ENCODE measurements at regions not wholly inside any gene's neighbourhood (a gene's known extent, or its start where the extent isn't known, plus 50 kb on each side); places are given as distances from the start of the nearest gene placed in this dataset.

- DNase-seq, result no peak
- WGBS, 4 donors, result 50 to 60% (median 57%) methylated on average over 1 of the region's 1 CpG
- Histone ChIP-seq H3K9me3 (replicated peaks in 1 of 3) (no peaks in the 10 kb centered on the region), H3K36me3 (replicated peaks in 1 of 2) (no peaks in the 10 kb centered on the region), H3K4me3 (no peak overlapping the region), H3K27ac (no peak overlapping the region), H3K4me1 (replicated peaks in 1 of 2) (no peaks in the 10 kb centered on the region), H3K27me3 (no peaks in the 10 kb centered on the region)
- no peak for TF ChIP-seq POLR2A (IDR thresholded peaks at IDR 0.05)
- intact Hi-C loops (cut with DNase I), result no loop called here
Observed at GRCh38 chr5:123294544-123294943, 128.7 kb downstream of the CEP120 start.

- no peak for DNase-seq
- Histone ChIP-seq H3K27me3 (no peaks in the 10 kb centered on the region), H3K4me1 (replicated peaks in 1 of 2) (no peaks in the 10 kb centered on the region), H3K27ac (no peak overlapping the region), H3K9me3 (replicated peaks in 1 of 3) (no peaks in the 10 kb centered on the region), H3K4me3 (no peak overlapping the region), H3K36me3 (replicated peaks in 1 of 2) (no peaks in the 10 kb centered on the region)
- intact Hi-C loops (cut with DNase I), result no loop called here
- TF ChIP-seq CTCF (IDR thresholded peaks at IDR 0.05) (no peak), POLR2A (IDR thresholded peaks at IDR 0.05) (no peak)
Observed at GRCh38 chr5:123289210-123289609, 134.0 kb downstream of the CEP120 start.

- Histone ChIP-seq H3K27ac (no peak overlapping the region), H3K36me3 (replicated peaks in 1 of 2) (no peaks in the 10 kb centered on the region), H3K27me3 (no peaks in the 10 kb centered on the region), H3K9me3 (replicated peaks in 1 of 3) (no peaks in the 10 kb centered on the region), H3K4me3 (no peak overlapping the region), H3K4me1 (replicated peaks in 1 of 2) (no peaks in the 10 kb centered on the region)
- TF ChIP-seq CTCF (IDR thresholded peaks at IDR 0.05), result no peak
- no peak for TF ChIP-seq POLR2A (IDR thresholded peaks at IDR 0.05)
- no peak for DNase-seq
- intact Hi-C loops (cut with DNase I), result no loop called here
Observed at GRCh38 chr5:123287881-123288280, 135.3 kb downstream of the CEP120 start.

GRCh38 chr5:123286891-123287290 is 136.3 kb downstream of the CEP120 start:
- DNase-seq, result no peak
- WGBS, 4 donors, result 73 to 80% (median 77%) methylated on average over 2 of the region's 2 CpGs
- Histone ChIP-seq H3K9me3 (replicated peaks in 1 of 3) (no peaks in the 10 kb centered on the region), H3K27ac (no peak overlapping the region), H3K4me1 (replicated peaks in 1 of 2) (no peaks in the 10 kb centered on the region), H3K4me3 (no peak overlapping the region), H3K27me3 (no peaks in the 10 kb centered on the region), H3K36me3 (replicated peaks in 1 of 2) (no peaks in the 10 kb centered on the region)
- intact Hi-C loops (cut with DNase I), result no loop called here
- TF ChIP-seq CTCF (IDR thresholded peaks at IDR 0.05) (no peak), POLR2A (IDR thresholded peaks at IDR 0.05) (no peak)

- Histone ChIP-seq H3K9me3 (replicated peaks in 1 of 3) (no peaks in the 10 kb centered on the region), H3K36me3 (replicated peaks in 1 of 2) (no peaks in the 10 kb centered on the region), H3K4me3 (no peak overlapping the region), H3K27ac (no peak overlapping the region), H3K27me3 (no peaks in the 10 kb centered on the region), H3K4me1 (replicated peaks in 1 of 2) (no peaks in the 10 kb centered on the region)
- intact Hi-C loops (cut with DNase I), result no loop called here
- DNase-seq, result peak in 1 of 7 donors; percentile 13
- 2 to 5% (median 4%) methylated on average over 22 to 32 of the region's 34 CpGs for WGBS, 4 donors
- no peak for TF ChIP-seq POLR2A (IDR thresholded peaks at IDR 0.05)
- TF ChIP-seq CTCF (IDR thresholded peaks at IDR 0.05), result no peak
Observed at GRCh38 chr5:123285122-123286023, 137.8 kb downstream of the CEP120 start.
